NCI-H1436 (cell line): ENCODE measurements at regions not wholly inside any gene's neighbourhood (a gene's known extent, or its start where the extent isn't known, plus 50 kb on each side); places are given as distances from the start of the nearest gene placed in this dataset.
A peak's percentile ranks its signal among the peaks of the same experiment; 100 is the strongest.

Experiments
- DNase-seq: peaks from one replicate; lab custom pipeline; 2025; lab: John Stamatoyannopoulos, UW

GRCh38 chr15:85847031-85847430 lies 52.3 kb upstream of the KLHL25 start:
- DNase-seq, result no peak

DNA sequence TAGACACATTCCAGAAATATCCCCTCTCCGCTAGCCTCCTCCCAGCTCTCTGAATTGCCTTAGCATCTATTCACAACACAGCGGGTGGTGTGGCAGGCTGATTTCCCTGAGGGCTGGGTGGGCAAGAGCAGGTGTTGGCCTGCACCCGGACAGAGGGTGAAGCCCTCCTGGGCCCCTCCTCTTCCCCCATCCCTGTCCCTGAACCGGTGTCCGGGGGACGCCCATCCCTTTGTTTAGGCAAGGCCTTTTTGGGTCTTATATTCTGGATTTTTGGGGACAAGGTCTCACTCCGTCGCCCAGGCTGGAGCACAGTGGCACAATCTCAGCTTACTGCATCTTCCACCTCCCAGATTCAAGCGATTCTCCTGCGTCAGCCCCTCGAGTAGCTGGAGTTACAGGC lies 55.2 kb upstream of the KLHL25 start:
- DNase-seq, result no peak

- no peak for DNase-seq
Observed at GRCh38 chr15:85852969-85853368, 58.2 kb upstream of the KLHL25 start.

- peak; percentile 45 for DNase-seq
Observed at GRCh38 chr15:85854345-85855097, 59.8 kb upstream of the KLHL25 start.

DNA sequence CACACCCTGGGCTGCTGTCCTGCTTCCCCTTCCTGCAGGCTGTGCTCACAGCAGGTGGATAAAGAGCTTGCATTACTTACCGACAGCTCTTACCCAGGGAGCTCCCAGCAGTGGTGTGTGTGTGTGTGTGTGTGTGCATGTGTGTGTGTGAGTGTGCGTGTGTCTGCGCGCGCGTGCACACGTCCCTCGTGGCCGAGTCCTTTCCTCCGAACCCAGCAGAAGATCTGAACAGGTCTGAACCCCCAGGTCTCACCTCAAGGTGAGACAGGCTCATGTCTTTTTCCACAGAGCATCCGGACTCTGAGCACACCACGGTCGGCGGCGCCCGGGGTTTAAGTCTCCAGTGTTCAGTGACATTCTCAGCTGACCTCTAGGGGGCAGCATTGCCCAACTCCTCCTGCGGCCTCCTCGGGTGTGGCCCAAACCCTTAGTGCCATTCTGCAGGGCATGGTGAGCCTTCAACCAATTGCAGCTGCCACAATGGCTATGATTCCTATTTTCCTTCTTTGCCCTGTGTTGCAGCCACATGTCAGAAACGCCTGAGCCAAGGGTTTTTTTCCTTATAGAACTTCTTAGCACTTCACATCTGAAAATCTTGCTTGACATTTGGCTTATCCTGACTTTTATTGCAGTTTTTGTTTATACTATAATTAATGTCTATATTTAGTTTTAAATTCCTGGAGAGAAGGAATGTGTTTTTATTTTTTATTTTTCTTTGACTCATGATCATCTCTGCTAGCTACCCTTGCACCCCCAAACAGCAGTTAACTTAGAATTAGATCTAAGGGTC lies 64.1 kb upstream of the KLHL25 start:
- DNase-seq, result peak; percentile 47

DNA sequence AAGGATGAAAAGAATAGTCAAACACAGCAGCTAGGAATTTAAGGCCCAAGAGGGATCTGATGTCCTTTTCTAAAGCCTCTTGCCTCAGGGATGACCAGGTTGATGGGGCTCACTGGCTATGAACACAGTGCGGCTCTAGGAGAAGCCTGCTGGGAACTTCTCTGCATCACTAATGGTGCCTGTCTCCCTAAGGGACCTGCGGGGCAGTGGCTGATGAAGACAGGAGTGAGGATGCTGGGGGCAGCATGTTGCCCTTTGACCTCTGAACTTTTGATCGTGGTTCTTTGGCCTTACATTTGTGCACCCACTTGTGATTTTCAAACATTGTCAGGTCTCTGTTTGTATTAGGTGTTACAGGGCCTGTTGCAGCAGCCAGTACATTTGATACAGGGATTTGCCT lies 64.9 kb upstream of the KLHL25 start:
- no peak for DNase-seq

DNA sequence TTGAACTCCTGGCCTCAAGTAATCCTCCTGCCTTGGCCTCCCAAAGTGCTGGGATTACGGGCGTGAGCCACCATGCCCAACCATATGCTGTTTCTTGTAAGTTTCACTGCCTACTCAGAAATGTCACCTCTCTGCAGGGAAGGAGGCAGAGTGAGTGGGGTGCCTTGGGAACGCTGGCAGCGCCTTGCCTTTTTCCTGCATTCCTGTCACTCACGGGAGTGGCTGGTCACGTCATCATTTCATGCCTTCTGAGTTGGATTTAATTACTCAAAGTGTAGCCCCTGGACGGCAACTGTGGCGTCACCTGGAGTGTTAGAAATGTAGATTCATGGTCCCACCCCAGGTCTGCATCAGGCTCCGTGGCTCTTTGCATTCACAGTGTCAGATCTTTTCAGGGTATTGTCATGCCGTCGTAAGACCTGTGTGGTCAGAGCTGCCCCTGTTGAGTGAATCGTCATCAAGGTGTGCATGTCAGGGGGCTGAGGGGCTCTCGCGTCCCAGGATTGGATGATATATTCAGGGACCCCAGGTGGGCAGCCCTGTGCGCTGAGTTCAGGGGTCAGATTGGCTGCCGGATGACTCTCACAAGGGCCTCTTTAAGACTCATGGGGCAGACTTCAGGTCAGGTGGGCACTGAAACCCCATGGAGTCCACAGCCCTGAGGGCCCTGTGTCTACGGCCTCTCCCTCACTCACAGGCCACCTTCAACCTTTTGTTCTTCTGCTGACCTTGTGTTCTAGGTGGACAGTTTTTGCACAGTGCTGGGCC lies 65.9 kb upstream of the KLHL25 start:
- no peak for DNase-seq

- DNase-seq, result no peak
Observed at GRCh38 chr15:85865070-85865684, 70.5 kb upstream of the KLHL25 start.

GRCh38 chr15:85867250-85867649 lies 72.5 kb upstream of the KLHL25 start:
- DNase-seq, result no peak

DNA sequence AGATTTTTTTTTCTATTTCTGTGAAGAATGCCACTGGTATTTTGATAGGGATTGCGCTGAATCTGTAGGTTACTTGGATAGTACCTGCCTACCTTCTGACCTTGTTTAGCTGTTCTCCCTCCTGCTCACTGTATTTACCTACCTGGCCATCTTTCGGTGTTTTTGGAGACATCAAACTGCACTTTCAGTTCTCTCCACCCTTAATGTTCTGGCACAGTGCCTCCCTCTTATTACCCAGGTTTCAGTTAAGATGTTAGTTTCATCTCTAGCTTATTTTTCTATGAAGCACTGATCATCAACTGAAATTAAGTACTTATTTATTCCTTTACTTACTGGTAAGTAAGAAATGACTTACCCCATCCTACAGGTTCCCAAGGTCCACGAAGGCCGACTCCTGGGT lies 74.4 kb upstream of the KLHL25 start:
- no peak for DNase-seq

DNA sequence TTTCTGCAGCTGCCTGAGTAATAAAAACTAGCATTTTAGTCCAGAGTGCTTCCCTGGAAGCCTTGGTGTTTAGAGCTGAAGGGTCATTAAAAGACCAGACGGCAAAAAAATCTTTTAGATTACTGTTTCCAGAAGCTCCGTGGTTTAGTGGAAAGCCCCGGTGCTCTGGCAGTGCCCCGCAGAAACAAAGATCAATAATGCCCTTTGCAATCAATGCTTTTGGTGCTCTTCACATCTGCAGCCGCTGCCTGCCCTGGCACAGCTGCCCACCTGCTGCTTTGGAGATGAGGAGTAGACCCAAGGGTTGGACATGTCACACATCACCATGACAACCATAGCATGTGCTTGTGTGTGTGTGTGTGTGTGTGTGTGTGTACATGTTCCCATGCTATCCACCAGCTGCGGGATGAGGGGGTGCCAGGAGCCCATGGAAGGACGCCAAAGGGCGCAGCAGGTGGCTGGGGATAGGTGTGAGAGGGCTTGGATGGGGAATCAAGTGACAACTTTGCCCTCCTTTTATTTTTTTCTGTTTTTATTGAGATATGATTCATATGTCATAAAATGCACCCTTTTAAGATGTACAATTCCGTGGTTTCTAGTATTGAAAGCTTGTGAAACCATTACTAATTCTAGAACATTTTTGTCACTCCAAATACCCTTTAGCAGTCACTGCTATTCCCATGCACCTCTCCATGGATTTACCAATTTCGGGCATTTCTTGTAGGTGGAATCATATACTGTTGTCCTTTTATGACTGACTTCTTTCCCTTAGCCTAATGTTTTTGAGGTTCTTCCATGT lies 75.7 kb upstream of the KLHL25 start:
- no peak for DNase-seq

- no peak for DNase-seq
Observed at GRCh38 chr15:85871545-85871944, 76.8 kb upstream of the KLHL25 start.

GRCh38 chr15:85872125-85872524 lies 77.4 kb upstream of the KLHL25 start:
- no peak for DNase-seq

- DNase-seq, result no peak
Observed at GRCh38 chr15:85874236-85874635, 79.5 kb upstream of the KLHL25 start.

DNA sequence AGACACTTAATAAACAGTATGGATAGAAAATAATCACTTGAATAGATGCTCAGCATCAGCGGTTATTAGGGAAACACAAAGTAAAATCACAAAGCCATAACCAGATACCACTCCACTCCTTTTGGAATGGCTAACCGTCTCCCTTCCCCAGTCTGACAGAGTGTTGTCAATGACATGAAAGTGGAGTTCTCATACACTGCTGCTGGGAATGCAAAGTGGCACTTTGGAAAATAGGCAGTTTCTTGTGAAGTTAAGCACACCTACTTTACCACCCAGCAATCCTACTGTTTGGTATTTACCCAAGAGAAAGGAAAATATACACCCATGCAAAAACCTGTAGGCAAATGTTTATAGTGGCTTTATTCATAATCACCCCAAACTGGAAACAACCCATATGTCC lies 81.0 kb upstream of the KLHL25 start:
- DNase-seq, result no peak

DNA sequence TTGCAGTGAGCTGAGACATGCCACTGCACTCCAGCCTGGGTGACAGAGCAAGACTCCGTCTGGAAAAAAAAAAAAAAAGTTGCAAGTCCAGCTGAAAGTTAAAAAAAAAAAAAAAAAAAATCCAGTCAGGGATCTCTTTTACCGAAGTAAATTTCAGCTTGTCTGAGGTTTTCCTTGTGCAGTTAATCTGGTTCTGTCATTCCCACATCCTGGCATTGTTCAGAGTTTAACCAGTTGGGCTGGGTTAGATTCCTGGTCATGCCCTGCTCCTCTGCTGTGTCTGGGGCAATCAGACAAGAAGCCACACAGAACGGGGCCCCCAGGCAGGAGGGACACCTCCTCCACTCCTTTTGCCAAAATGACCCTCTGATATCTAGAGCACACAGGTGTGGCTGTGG lies 84.1 kb upstream of the KLHL25 start:
- DNase-seq, result no peak

GRCh38 chr15:85879334-85880163 lies 84.8 kb upstream of the KLHL25 start:
- DNase-seq, result no peak

GRCh38 chr15:85880501-85881190 lies 85.9 kb upstream of the KLHL25 start:
- no peak for DNase-seq

DNA sequence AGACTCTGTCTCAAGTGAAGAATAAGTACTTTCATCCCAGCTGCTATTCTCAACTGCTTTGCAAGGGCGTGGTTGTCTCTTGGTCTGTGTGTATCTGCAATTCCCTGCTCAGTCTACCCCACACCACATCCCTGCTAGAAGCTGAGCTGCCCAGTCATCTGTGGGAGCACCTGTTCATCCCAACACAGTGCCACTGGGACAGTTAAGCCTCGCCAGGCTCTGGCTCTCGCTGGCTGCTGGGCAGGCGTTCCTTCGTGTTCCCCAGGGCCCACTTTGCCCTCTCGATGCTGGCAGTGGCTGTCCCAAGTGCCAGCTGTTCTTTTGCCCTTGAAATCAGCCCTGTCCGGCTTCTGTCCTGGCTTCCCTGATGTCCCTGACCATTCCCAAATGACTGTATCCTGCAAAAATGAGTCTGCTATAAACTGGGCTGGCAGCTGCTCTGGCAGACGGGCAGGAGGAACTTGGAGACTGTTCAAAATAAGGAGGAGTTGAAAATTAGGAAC lies 91.6 kb upstream of the KLHL25 start:
- DNase-seq, result no peak
